ENCODE measurements at regions not wholly inside any gene's neighbourhood (a gene's known extent, or its start where the extent isn't known, plus 50 kb on each side); places are given as distances from the start of the nearest gene placed in this dataset.

DNA sequence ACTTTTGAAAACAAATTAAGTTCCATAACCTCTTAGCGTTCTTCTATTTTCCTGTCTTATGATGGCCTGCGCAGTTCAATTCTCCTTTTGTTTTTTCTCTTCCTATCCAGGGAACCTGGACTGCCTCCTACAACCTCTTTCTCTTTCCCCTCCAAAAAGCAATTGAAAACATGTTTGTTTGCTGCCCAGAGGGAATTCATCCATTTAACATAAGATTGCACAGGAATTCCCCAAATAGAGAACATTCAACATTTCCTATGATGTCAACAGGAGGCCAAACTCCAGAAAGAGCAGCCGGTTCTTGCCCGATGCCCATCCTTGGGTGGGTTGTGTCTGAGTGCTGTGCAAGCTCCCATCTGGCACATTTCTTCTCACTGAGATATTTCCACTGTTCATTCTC lies 94.2 kb upstream of the NRP1 start:
- TF ChIP-seq YY1 (IDR thresholded peaks at IDR 0.05; ENCODE audit: insufficient read depth, insufficient read length) (no peak), ZNF274 (IDR thresholded peaks at IDR 0.05; ENCODE audit: low read depth, low read length) (no peak)

Data from NT2/D1 (cell line).